KBM-7 (cell line): ENCODE measurements at regions not wholly inside any gene's neighbourhood (a gene's known extent, or its start where the extent isn't known, plus 50 kb on each side); places are given as distances from the start of the nearest gene placed in this dataset.

Source experiments
- DNase-seq: peaks from one replicate; pipeline ENCODE4 v3.0.0-alpha.2; 2015
- in situ Hi-C: fragments of 300-500 bp; cut with MboI; formaldehyde crosslinking; loops from 2 replicates; pipeline ENCODE4 v1.14.3; 2020; ENCODE audit warnings: low sequenced_read_pairs, low pct_unique_long_range_greater_than_20kb, mixed read lengths

- in situ Hi-C loops = no loop called here
- no peak for DNase-seq
Observed at GRCh38 chr2:128752691-128753263, 434.1 kb upstream of the HS6ST1 start.

GRCh38 chr2:128753321-128753720, 434.7 kb upstream of the HS6ST1 start:
- in situ Hi-C loops = no loop called here
- DNase-seq = no peak

GRCh38 chr2:128753800-128754199, 435.1 kb upstream of the HS6ST1 start:
- in situ Hi-C loops = no loop called here
- no peak for DNase-seq

- in situ Hi-C loops = no loop called here
- DNase-seq = peak; percentile 94
Observed at GRCh38 chr2:128754246-128754724, 435.6 kb upstream of the HS6ST1 start.

- no peak for DNase-seq
- in situ Hi-C loops = no loop called here
Observed at GRCh38 chr2:128755695-128756364, 437.2 kb upstream of the HS6ST1 start.

- in situ Hi-C loops = no loop called here
- no peak for DNase-seq
Observed at GRCh38 chr2:128756365-128756717, 437.7 kb upstream of the HS6ST1 start.

GRCh38 chr2:128765811-128766210, 447.1 kb upstream of the HS6ST1 start:
- in situ Hi-C loops = no loop called here
- no peak for DNase-seq

GRCh38 chr2:128768041-128768440, 449.4 kb upstream of the HS6ST1 start:
- in situ Hi-C loops = no loop called here
- DNase-seq = no peak

- DNase-seq = no peak
- in situ Hi-C loops = no loop called here
Observed at GRCh38 chr2:128769457-128770142, 450.9 kb upstream of the HS6ST1 start.

- in situ Hi-C loops = no loop called here
- DNase-seq = no peak
Observed at GRCh38 chr2:128770143-128771085, 451.7 kb upstream of the HS6ST1 start.

GRCh38 chr2:128771401-128771800, 452.7 kb upstream of the HS6ST1 start:
- no peak for DNase-seq
- in situ Hi-C loops = no loop called here

- no peak for DNase-seq
- in situ Hi-C loops = no loop called here
Observed at GRCh38 chr2:128772671-128773070, 454.0 kb upstream of the HS6ST1 start.

- DNase-seq = no peak
- in situ Hi-C loops = no loop called here
Observed at GRCh38 chr2:128773641-128774319, 455.1 kb upstream of the HS6ST1 start.

GRCh38 chr2:128774320-128775216, 455.9 kb upstream of the HS6ST1 start:
- DNase-seq = no peak
- in situ Hi-C loops = no loop called here

GRCh38 chr2:128775217-128775913, 456.7 kb upstream of the HS6ST1 start:
- in situ Hi-C loops = no loop called here
- no peak for DNase-seq

- no peak for DNase-seq
- in situ Hi-C loops = no loop called here
Observed at GRCh38 chr2:128775914-128776285, 457.2 kb upstream of the HS6ST1 start.

- DNase-seq = no peak
- in situ Hi-C loops = no loop called here
Observed at GRCh38 chr2:128776461-128777195, 458.0 kb upstream of the HS6ST1 start.
